GM18907 (cell line): ENCODE measurements at regions not wholly inside any gene's neighbourhood (a gene's known extent, or its start where the extent isn't known, plus 50 kb on each side); places are given as distances from the start of the nearest gene placed in this dataset.
"Not testable (repeated sequence)": the region's sequence is repeated elsewhere in the genome, so short reads cannot be mapped to it uniquely, and the experiment has no call there.

Source experiments
- ATAC-seq: cut with Tn5 transposase; IDR thresholded peaks from one replicate; pipeline ENCODE4 v1.9.1; 2021; ENCODE audit warnings: mild to moderate bottlenecking, moderate library complexity; ENCODE audit not compliant: unreplicated experiment

DNA sequence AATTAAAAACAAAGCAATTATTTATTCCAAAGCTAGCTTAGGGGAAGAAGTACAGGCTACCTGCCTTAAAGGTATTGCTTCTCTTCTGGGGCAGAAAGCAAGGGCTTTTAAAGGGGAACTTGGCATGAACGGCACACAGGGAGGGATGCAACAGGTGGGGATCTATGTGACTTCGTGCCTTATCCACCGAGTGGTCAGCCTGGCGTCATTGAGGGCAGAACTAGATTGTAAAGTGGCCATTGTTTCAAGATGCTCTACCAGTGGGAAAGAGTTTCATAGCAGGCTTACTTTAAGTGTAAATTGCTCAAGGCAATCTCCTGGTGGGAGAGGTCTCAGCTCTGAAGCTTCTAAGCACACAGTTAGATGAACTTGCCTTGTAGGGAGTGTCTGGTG is 360.4 kb downstream of the ATP23 start:
- ATAC-seq: no peak

DNA sequence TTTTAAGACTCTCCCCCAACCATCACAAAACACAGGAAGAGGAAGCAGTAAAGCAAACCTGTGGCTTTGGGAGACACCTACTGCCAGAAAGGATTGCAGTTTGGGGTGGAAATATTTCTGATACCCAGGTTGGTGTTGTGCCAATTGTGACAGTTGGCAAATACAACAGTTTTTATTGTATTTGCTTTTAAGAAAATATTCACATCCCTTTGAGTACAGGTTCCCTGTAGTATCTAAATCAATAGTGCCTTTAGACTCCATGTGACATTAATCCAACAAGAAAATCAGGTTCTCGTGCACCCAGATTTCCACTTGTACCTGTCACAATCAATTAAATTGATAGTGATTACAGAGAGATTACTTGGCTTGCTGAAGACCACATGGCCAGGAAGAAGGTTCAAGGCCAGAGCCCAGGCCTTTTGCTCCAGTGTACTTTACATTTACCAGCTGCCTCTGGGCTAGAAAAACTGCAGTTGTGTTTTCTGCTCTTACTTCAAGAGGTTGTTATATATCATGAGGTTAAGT is 361.2 kb downstream of the ATP23 start:
- no peak for ATAC-seq

DNA sequence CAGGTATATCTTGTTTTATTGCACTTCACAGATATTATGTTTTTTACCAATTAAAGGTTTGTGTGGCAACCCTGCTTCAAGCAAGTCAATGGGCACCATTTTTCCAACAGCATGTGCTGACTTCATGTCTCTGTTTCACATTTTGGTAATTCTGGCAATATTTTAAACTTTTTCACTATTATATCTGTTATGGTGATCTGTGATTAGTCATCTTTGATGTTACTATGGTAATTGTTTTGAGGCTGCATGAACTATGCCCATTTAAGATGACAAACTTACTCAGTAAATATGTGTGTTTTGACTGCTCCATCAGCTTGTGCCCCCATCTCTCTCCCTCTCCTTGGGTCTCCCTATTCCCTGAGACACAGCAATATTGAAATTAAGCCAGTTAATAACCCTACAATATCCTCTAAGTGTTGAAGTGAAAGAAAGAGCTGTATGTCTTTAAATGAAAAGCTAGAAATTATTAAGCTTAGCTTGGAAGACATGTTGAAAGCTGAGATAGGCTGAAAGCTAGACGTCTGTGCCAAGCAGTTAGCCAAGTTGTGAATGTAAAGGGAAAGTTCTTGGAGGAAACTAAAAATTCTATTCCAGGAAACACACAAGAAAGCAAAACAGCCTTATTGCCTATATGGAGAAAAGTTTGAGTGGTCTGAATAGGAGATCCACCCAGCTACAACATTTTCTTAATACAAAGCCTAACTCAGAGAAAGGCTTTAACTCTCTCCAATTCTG is 365.1 kb downstream of the ATP23 start:
- no peak for ATAC-seq

- peak; percentile 81 for ATAC-seq
These were observed 368.4 kb downstream of the ATP23 start for GRCh38 chr12:58309806-58310205.

- no peak for ATAC-seq
These were observed 369.0 kb downstream of the ATP23 start for GRCh38 chr12:58310368-58310767.

GRCh38 chr12:58310809-58311622 is 369.6 kb downstream of the ATP23 start:
- ATAC-seq: peak; percentile 73

- ATAC-seq: no peak
These were observed 371.9 kb downstream of the ATP23 start for GRCh38 chr12:58313091-58313855.

- no peak for ATAC-seq
These were observed 373.2 kb downstream of the ATP23 start for GRCh38 chr12:58314610-58315009.

GRCh38 chr12:58316926-58317325 is 375.6 kb downstream of the ATP23 start:
- ATAC-seq: no peak

DNA sequence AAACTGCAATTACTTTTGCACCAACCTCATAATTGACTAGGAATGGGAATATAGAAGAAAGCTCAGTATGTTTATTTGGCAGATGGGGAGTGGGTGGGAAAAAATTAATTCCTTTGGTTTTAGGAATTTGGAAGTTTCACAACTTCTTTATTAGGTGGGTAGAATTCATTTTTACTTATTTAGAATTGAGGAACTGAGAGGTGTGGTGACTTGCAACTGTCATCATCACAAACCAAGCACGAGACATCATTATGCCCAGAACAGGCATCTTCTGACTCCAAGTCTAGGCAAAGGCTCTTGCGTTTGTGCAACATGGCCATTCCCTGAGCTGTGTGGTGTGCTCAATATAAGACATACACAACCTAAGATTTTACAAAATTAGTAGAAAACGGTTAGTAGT is 380.0 kb downstream of the ATP23 start:
- ATAC-seq: peak; percentile 88

DNA sequence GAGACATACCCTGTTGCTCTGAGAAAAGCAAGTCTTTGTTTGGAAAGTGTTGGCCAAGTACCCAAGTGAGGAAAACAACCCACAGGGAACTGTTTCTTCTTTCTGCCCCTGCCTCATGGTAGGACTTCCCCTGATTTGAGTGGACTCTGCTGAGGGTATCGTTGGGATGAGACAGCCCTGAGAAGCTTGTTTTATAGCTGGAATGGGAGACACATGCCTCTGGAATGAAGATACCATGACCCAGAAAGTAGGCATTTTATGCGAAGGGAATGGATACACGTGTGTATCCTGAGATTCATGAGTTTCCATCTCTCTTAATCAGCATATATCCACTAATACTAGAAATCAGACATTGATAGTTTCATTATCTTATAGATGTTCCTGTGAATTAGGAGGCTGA is 382.3 kb downstream of the ATP23 start:
- no peak for ATAC-seq

- ATAC-seq: no peak
These were observed 384.2 kb downstream of the ATP23 start for GRCh38 chr12:58325561-58325960.

DNA sequence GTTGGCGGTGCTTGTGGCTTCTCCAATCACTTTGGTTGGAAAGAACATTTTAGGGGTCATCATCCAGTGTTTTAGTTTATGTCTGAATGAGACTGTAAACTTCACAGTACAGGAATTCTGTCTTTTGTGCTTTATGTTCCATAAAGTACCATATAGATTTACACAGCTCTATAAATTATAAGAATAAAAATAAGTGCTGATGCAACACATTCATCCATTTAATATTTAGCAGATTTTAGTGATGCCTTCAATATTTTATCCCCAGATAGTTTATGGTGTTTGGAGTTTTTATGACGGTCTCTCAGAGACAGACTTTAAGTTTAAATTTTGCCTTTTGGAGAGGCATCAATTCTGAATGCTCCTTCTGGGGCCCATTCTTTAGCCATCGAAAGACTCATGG is 385.2 kb downstream of the ATP23 start:
- ATAC-seq: no peak

GRCh38 chr12:58336581-58337242 is 395.3 kb downstream of the ATP23 start:
- ATAC-seq: not testable (repeated sequence)

- peak; percentile 68 for ATAC-seq
These were observed 396.2 kb downstream of the ATP23 start for GRCh38 chr12:58337539-58337938.

- ATAC-seq: no peak
These were observed 400.4 kb downstream of the ATP23 start for GRCh38 chr12:58341791-58342190.

GRCh38 chr12:58342736-58343135 is 401.4 kb downstream of the ATP23 start:
- peak; percentile 59 for ATAC-seq

DNA sequence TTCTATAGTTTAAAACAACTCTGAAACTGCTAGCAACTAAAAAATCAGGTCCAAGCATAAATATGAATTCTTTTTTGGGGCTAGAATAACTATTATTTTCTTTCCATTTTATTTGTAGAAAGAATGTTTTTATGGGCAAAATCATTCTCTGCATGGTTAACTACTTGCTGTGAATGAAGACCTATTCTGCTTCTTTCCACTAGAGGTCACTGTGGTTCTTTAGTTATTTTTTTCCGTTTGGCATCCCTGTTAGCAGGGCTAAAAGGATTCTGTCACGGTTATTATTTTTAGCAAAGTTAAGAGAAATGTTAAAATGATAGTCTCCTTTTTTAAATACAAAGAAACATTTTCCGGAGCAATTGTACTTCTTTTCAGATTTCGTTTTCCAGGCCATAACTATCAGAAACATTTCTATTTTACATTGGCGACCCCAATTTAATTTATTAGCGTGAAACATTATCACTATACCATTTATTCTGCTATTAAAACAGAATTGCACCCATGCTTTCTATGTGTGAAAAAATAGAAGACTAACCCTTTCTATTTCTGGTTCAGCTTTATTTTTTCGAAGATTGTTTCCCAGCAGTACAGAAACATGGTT is 404.8 kb downstream of the ATP23 start:
- ATAC-seq: peak; percentile 66

DNA sequence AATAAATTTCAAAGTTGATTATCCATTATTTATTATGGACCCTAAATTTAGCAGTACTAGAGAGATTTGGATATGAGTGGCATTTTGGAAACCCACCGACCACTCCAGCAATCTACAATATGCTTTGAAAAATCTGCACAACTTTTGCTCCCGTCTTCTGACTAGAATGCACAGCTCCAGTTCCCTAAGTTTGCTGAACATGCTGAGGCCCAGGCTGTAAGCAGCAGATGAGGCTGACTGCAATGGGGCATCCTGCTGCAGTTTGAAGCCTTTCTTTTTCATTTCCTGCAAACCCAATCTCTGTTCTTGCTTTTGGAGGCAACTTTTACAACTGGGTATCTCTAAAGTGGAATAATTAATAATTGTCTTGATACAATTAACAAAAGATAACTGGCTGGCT is 405.8 kb downstream of the ATP23 start:
- ATAC-seq: no peak

DNA sequence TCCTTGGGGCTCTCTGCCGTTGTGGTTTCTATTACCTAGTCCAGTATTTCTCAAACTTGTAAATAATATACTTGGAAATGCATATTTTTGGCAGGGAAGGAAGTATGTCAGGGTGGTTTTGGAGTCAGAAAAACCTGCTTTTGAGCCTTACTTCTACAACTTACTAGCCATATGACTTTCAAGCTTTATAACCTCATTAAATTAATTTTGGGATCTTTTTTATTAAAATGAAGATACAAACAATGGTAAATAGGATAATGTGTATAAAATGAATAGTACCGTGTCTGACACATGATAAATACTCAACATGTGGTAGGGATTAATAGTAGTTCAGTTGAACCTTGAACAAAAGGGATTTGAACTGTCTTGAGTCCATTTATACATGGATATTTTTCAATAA is 406.3 kb downstream of the ATP23 start:
- no peak for ATAC-seq
